Hepatocyte (in vitro differentiated cells): ENCODE measurements at regions not wholly inside any gene's neighbourhood (a gene's known extent, or its start where the extent isn't known, plus 50 kb on each side); places are given as distances from the start of the nearest gene placed in this dataset.
A peak's percentile ranks its signal among the peaks of the same experiment; 100 is the strongest.

ENCODE experiments used
- DNase-seq: peaks from one replicate; pipeline ENCODE4 v3.0.0-alpha.2; 2016; ENCODE audit warnings: low spot score
- H2AFZ ChIP-seq: fragments of 200-600 bp; sonication (generic); 2 replicates; pipeline ENCODE4 v1.6.0; 2016; ENCODE audit warnings: antibody characterized with exemption, mild to moderate bottlenecking
- H3K27ac ChIP-seq: fragments of 200-600 bp; sonication (generic); 2 replicates; pipeline ENCODE4 v1.5.1; 2016; ENCODE audit warnings: mild to moderate bottlenecking
- H3K27me3 ChIP-seq: fragments of 200-600 bp; sonication (generic); 2 replicates; pipeline ENCODE4 v1.6.1; 2016
- H3K36me3 ChIP-seq: fragments of 200-600 bp; sonication (generic); replicated peaks from 2 replicates; pipeline ENCODE4 v1.5.1; 2016; ENCODE audit warnings: low read depth; ENCODE audit not compliant: insufficient read depth
- H3K4me1 ChIP-seq: fragments of 200-600 bp; sonication (generic); 2 replicates; pipeline ENCODE4 v1.5.1; 2016; ENCODE audit warnings: mild to moderate bottlenecking, moderate library complexity; ENCODE audit not compliant: insufficient read depth
- H3K4me2 ChIP-seq: fragments of 200-600 bp; sonication (generic); 2 replicates; pipeline ENCODE4 v1.6.0; 2016
- H3K4me3 ChIP-seq: fragments of 200-600 bp; sonication (generic); 2 replicates; pipeline ENCODE4 v1.5.1; 2016; ENCODE audit warnings: mild to moderate bottlenecking
- H3K79me2 ChIP-seq: fragments of 200-600 bp; sonication (generic); 2 replicates; pipeline ENCODE4 v1.6.0; 2017; ENCODE audit warnings: mild to moderate bottlenecking
- H3K9me2 ChIP-seq: fragments of 200-600 bp; sonication (generic); replicated peaks from 2 replicates; pipeline ENCODE4 v1.6.0; 2017; ENCODE audit warnings: mild to moderate bottlenecking; ENCODE audit not compliant: insufficient read depth
- H3K9me3 ChIP-seq: fragments of 200-600 bp; sonication (generic); 2 replicates; pipeline ENCODE4 v1.5.1; 2016; ENCODE audit warnings: low read depth, mild to moderate bottlenecking
- H4K20me1 ChIP-seq: fragments of 200-600 bp; sonication (generic); 2 replicates; pipeline ENCODE4 v1.6.0; 2016; ENCODE audit warnings: mild to moderate bottlenecking; ENCODE audit not compliant: insufficient read depth, poor library complexity, severe bottlenecking
- EZH2 ChIP-seq: fragments of 200-600 bp; sonication (generic); IDR thresholded peaks from 2 replicates; pipeline ENCODE4 v1.6.1; 2016; ENCODE audit warnings: antibody characterized with exemption, mild to moderate bottlenecking, borderline replicate concordance
- EZH2phosphoT487 ChIP-seq: fragments of 200-600 bp; sonication (generic); IDR thresholded peaks from one replicate; pipeline ENCODE4 v1.6.1; 2018; ENCODE audit warnings: antibody characterized with exemption, mild to moderate bottlenecking, low read depth, moderate library complexity; ENCODE audit not compliant: unreplicated experiment, severe bottlenecking
- WGBS: methylation state at CpG from one replicate; pipeline ENCODE4 v1.1.6; 2016; ENCODE audit warnings: low lambda C conversion rate; ENCODE audit errors: missing lambda C conversion rate; 5-methylcytosine and 5-hydroxymethylcytosine counted together
- TF ChIP-seq, protein P1 (sequence below): fragments of 200-600 bp; sonication (generic); IDR thresholded peaks from 2 replicates; pipeline ENCODE4 v1.5.1; 2016; ENCODE audit warnings: antibody characterized with exemption, mild to moderate bottlenecking; ENCODE audit not compliant: poor library complexity

DNA sequence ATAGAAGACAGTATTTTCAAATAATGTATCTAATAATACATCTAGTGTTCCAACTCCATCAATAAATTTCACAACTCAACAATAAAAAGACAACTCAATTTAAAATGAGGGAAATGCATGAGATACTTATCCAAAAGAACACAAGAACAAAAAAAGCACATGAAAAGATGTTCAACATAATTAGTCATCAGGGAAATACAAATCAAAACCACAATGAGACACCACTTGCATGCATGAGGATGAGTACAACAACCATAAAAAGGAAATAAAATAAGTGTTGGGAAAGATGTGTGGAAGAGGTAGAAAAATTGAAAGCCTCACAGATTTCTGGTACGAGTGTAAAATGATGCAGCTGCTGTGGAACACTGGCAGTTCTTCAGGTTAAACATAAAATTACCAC, 111.6 kb upstream of the PTPRZ1 start:
- 84% methylated on average over 1 of the region's 1 CpG for WGBS
- TF ChIP-seq EZH2 = no peak
- TF ChIP-seq, protein P1, sequence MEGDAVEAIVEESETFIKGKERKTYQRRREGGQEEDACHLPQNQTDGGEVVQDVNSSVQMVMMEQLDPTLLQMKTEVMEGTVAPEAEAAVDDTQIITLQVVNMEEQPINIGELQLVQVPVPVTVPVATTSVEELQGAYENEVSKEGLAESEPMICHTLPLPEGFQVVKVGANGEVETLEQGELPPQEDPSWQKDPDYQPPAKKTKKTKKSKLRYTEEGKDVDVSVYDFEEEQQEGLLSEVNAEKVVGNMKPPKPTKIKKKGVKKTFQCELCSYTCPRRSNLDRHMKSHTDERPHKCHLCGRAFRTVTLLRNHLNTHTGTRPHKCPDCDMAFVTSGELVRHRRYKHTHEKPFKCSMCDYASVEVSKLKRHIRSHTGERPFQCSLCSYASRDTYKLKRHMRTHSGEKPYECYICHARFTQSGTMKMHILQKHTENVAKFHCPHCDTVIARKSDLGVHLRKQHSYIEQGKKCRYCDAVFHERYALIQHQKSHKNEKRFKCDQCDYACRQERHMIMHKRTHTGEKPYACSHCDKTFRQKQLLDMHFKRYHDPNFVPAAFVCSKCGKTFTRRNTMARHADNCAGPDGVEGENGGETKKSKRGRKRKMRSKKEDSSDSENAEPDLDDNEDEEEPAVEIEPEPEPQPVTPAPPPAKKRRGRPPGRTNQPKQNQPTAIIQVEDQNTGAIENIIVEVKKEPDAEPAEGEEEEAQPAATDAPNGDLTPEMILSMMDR = no peak
- no peak for TF ChIP-seq EZH2phosphoT487
- Histone ChIP-seq H3K9me3 (no peaks in the 10 kb centered on the region), H3K79me2 (no peaks in the 10 kb centered on the region), H3K4me1 (no peaks in the 10 kb centered on the region), H3K9me2 (no peaks in the 10 kb centered on the region), H3K27me3 (no peaks in the 10 kb centered on the region), H4K20me1 (no peaks in the 10 kb centered on the region), H3K4me3 (no peak overlapping the region), H2AFZ (no peak overlapping the region), H3K27ac (no peak overlapping the region), H3K36me3 (no peaks in the 10 kb centered on the region), H3K4me2 (no peak overlapping the region)
- no peak for DNase-seq

DNA sequence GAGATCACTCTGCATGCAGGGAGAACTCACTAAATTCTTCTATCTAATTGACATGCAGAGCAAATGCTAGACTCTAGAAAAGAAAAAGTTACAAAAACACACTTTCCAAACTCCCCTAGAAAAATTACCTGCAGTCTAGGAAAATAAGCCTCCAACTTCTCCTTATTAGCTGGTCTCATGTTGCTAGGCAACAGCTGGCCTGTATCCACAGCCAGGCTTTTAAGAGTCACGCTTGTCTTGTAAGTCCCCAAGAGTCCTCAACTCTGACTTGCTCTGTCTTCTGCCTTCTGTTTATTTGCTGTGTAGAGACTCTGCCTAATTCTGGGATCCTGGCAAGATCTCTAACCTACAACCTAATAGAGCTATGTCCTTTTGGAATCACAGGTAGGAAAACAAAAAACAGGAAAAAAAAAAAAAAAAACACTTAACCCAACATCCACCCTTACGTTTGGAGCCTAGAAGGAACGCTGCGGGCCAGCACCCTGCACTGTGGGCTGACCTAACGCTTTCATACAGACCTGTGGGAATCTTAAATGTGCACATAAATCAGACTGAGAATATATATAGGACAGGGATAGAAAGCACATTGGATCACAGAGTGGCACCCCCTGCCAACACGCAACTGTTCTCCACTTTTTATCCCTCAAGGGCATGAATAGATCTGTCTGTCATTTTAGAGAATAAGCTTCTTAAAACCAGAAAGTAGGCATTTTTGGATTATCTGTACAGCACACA, 117.0 kb upstream of the PTPRZ1 start:
- Histone ChIP-seq H3K4me1 (no peaks in the 10 kb centered on the region), H3K9me3 (no peaks in the 10 kb centered on the region), H3K4me2 (no peak overlapping the region), H4K20me1 (no peaks in the 10 kb centered on the region), H2AFZ (no peak overlapping the region), H3K9me2 (no peaks in the 10 kb centered on the region), H3K27me3 (no peaks in the 10 kb centered on the region), H3K79me2 (no peaks in the 10 kb centered on the region), H3K36me3 (no peaks in the 10 kb centered on the region), H3K4me3 (no peak overlapping the region), H3K27ac (no peak overlapping the region)
- 80% methylated on average over 6 of the region's 6 CpGs for WGBS
- peak; percentile 8 for DNase-seq
- TF ChIP-seq EZH2 = no peak
- TF ChIP-seq EZH2phosphoT487 = no peak
- TF ChIP-seq, protein P1 = no peak

DNA sequence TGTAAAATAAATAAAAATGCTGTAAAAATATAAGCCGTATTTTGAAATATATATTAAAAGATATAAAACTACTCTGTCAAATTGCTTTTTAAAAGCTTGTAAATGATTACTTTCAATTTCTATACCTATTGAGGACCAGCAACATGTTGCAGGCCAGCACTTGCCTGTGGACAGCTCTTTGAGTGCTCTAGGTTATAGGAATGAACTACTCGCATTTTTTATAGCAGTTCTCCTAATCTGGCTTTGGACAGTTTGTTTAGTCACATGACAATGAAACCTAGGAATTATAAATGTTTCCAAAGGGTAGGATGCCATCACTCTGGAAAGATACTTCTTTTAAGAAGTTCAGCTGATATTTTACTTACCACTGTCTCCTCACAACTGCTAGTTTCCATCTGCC, 117.7 kb upstream of the PTPRZ1 start:
- Histone ChIP-seq H2AFZ (no peak overlapping the region), H3K79me2 (no peaks in the 10 kb centered on the region), H3K27ac (no peak overlapping the region), H3K4me3 (no peak overlapping the region), H3K4me2 (no peak overlapping the region), H4K20me1 (no peaks in the 10 kb centered on the region), H3K27me3 (no peaks in the 10 kb centered on the region), H3K36me3 (no peaks in the 10 kb centered on the region), H3K9me3 (no peaks in the 10 kb centered on the region), H3K4me1 (no peaks in the 10 kb centered on the region), H3K9me2 (no peaks in the 10 kb centered on the region)
- TF ChIP-seq, protein P1 = no peak
- TF ChIP-seq EZH2 (no peak), EZH2phosphoT487 (no peak)
- DNase-seq = no peak
- 72% methylated on average over 2 of the region's 2 CpGs for WGBS
